BLaER1 (cell line): ENCODE measurements at regions not wholly inside any gene's neighbourhood (a gene's known extent, or its start where the extent isn't known, plus 50 kb on each side); places are given as distances from the start of the nearest gene placed in this dataset.

Experiments
- H3K27ac ChIP-seq: shearing (Covaris generic); formaldehyde crosslinking; 2 replicates; pipeline ENCODE4 v1.8.1; 2022
- H3K27me3 ChIP-seq: shearing (Covaris generic); formaldehyde crosslinking; 2 replicates; pipeline ENCODE4 v1.8.1; 2022
- H3K36me3 ChIP-seq: shearing (Covaris generic); formaldehyde crosslinking; 2 replicates; pipeline ENCODE4 v1.8.1; 2022
- H3K4me1 ChIP-seq: shearing (Covaris generic); formaldehyde crosslinking; 2 replicates; pipeline ENCODE4 v1.8.1; 2022
- H3K4me2 ChIP-seq: shearing (Covaris generic); formaldehyde crosslinking; 2 replicates; pipeline ENCODE4 v1.8.1; 2022
- H3K4me3 ChIP-seq: shearing (Covaris generic); formaldehyde crosslinking; 2 replicates; pipeline ENCODE4 v1.8.1; 2022
- H3K9ac ChIP-seq: shearing (Covaris generic); formaldehyde crosslinking; 2 replicates; pipeline ENCODE4 v1.8.1; 2022
- H3K9me3 ChIP-seq: shearing (Covaris generic); formaldehyde crosslinking; 2 replicates; pipeline ENCODE4 v1.8.1; 2022
- H4K20me1 ChIP-seq: shearing (Covaris generic); formaldehyde crosslinking; 2 replicates; pipeline ENCODE4 v1.8.1; 2022
- Cebpa-rat ChIP-seq: shearing (Covaris generic); IDR thresholded peaks from 2 replicates; pipeline ENCODE4 v1.8.1; 2022

GRCh38 chr2:216275890-216276289 is 96.4 kb downstream of the MARCHF4 start:
- H3K4me1 ChIP-seq = no peaks in the 10 kb centered on the region
- H3K4me2 ChIP-seq = no peak overlapping the region
- no peak overlapping the region for H3K9ac ChIP-seq
- H3K36me3 ChIP-seq = no peaks in the 10 kb centered on the region
- no peak overlapping the region for H3K27ac ChIP-seq
- no peaks in the 10 kb centered on the region for H4K20me1 ChIP-seq
- H3K9me3 ChIP-seq = no peaks in the 10 kb centered on the region
- TF ChIP-seq Cebpa-rat = no peak
- no peaks in the 10 kb centered on the region for H3K27me3 ChIP-seq
- H3K4me3 ChIP-seq = no peak overlapping the region

- Histone ChIP-seq H3K4me2 (no peak overlapping the region), H3K4me3 (no peak overlapping the region), H3K36me3 (no peaks in the 10 kb centered on the region), H3K27ac (no peak overlapping the region), H3K9me3 (no peaks in the 10 kb centered on the region), H3K4me1 (no peaks in the 10 kb centered on the region), H3K27me3 (no peaks in the 10 kb centered on the region), H4K20me1 (no peaks in the 10 kb centered on the region), H3K9ac (no peak overlapping the region)
- no peak for TF ChIP-seq Cebpa-rat
Observed at GRCh38 chr2:216274194-216274840, 98.0 kb downstream of the MARCHF4 start.

- no peaks in the 10 kb centered on the region for H3K27me3 ChIP-seq
- no peak overlapping the region for H3K4me2 ChIP-seq
- peaks cover 19% of the 10 kb centered on the region for H3K4me1 ChIP-seq
- no peak overlapping the region for H3K27ac ChIP-seq
- no peak overlapping the region for H3K4me3 ChIP-seq
- no peak overlapping the region for H3K9ac ChIP-seq
- no peaks in the 10 kb centered on the region for H4K20me1 ChIP-seq
- TF ChIP-seq Cebpa-rat = no peak
- H3K36me3 ChIP-seq = no peaks in the 10 kb centered on the region
- no peaks in the 10 kb centered on the region for H3K9me3 ChIP-seq
Observed at GRCh38 chr2:216261042-216261537, 111.2 kb downstream of the MARCHF4 start.

GRCh38 chr2:216260629-216261028 is 111.7 kb downstream of the MARCHF4 start:
- Histone ChIP-seq H3K9ac (no peak overlapping the region), H4K20me1 (no peaks in the 10 kb centered on the region)
- TF ChIP-seq Cebpa-rat = no peak

GRCh38 chr2:216259081-216259480 is 113.2 kb downstream of the MARCHF4 start:
- Histone ChIP-seq H3K4me3 (no peak overlapping the region), H3K4me1 (peaks cover 19% of the 10 kb centered on the region), H4K20me1 (no peaks in the 10 kb centered on the region), H3K9me3 (no peaks in the 10 kb centered on the region), H3K4me2 (peak overlapping the region; percentile 58), H3K27ac (no peak overlapping the region), H3K27me3 (no peaks in the 10 kb centered on the region), H3K9ac (0 out of 2 replicates have a peak overlapping the region, but pooled peaks have one; percentile 16), H3K36me3 (no peaks in the 10 kb centered on the region)
- no peak for TF ChIP-seq Cebpa-rat

More at GRCh38 chr2:216260629-216261028, 111.7 kb downstream of the MARCHF4 start:
- H3K27me3 ChIP-seq = no peaks in the 10 kb centered on the region
- H3K4me1 ChIP-seq = peaks cover 19% of the 10 kb centered on the region
- no peak overlapping the region for H3K4me2 ChIP-seq
- H3K4me3 ChIP-seq = no peak overlapping the region
- H3K27ac ChIP-seq = no peak overlapping the region
- no peaks in the 10 kb centered on the region for H3K9me3 ChIP-seq
- H3K36me3 ChIP-seq = no peaks in the 10 kb centered on the region

- no peak overlapping the region for H3K9ac ChIP-seq
- H3K27me3 ChIP-seq = no peaks in the 10 kb centered on the region
- no peak for TF ChIP-seq Cebpa-rat
- H3K4me3 ChIP-seq = no peak overlapping the region
- H3K4me1 ChIP-seq = peaks cover 19% of the 10 kb centered on the region
- no peak overlapping the region for H3K4me2 ChIP-seq
- H3K36me3 ChIP-seq = no peaks in the 10 kb centered on the region
- no peaks in the 10 kb centered on the region for H4K20me1 ChIP-seq
- H3K27ac ChIP-seq = no peak overlapping the region
- H3K9me3 ChIP-seq = no peaks in the 10 kb centered on the region
Observed at GRCh38 chr2:216257089-216257488, 115.2 kb downstream of the MARCHF4 start.
